Inferior parietal cortex (tissue), 1 donor: ENCODE measurements at regions not wholly inside any gene's neighbourhood (a gene's known extent, or its start where the extent isn't known, plus 50 kb on each side); places are given as distances from the start of the nearest gene placed in this dataset.
"Not testable (repeated sequence)": the region's sequence is repeated elsewhere in the genome, so short reads cannot be mapped to it uniquely, and the experiment has no call there.

ENCODE experiments used
- DNase-seq: peaks from one replicate; pipeline ENCODE4 v3.0.0-alpha.2; 2016; ENCODE audit errors: extremely low spot score

GRCh38 chr5:89662499-89662898 lies 747.1 kb downstream of the CETN3 start:
- DNase-seq, result no peak

DNA sequence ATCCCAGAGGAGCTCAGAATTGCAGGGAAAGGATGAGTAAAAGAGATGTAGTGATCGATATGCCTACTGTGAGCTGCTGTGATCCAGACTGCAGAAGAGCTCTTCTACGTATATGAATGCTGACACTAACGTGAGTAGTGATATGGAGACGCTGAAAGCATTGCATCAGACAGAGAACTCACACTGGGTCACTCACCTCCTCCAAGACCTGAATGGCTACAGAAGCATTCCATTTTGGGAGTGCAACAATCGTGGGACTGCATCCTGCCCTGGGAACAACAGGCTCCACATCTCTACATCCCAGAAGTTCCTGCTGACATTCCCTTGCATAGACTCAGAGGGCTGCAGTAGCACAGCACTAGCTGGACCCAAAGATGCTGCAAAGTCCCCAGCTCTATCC lies 755.9 kb upstream of the MEF2C start:
- no peak for DNase-seq

GRCh38 chr5:89634176-89634575 lies 751.2 kb upstream of the MEF2C start:
- not testable (repeated sequence) for DNase-seq

DNA sequence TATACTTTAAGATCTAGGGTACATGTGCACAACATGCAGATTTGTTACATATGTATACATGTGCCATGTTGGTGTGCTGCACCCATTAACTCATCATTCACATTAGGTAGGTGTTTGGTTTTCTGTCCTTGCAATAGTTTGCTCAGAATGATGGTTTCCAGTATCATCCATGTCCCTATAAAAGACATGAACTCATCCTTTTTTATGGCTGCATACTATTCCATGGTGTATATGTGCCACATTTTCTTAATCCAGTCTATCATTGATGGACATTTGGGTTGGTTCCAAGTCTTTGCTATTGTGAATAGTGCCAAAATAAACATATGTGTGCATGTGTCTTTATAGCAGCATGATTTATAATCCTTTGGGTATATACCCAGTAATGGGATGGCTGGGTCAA lies 747.1 kb upstream of the MEF2C start:
- DNase-seq, result not testable (repeated sequence)

DNA sequence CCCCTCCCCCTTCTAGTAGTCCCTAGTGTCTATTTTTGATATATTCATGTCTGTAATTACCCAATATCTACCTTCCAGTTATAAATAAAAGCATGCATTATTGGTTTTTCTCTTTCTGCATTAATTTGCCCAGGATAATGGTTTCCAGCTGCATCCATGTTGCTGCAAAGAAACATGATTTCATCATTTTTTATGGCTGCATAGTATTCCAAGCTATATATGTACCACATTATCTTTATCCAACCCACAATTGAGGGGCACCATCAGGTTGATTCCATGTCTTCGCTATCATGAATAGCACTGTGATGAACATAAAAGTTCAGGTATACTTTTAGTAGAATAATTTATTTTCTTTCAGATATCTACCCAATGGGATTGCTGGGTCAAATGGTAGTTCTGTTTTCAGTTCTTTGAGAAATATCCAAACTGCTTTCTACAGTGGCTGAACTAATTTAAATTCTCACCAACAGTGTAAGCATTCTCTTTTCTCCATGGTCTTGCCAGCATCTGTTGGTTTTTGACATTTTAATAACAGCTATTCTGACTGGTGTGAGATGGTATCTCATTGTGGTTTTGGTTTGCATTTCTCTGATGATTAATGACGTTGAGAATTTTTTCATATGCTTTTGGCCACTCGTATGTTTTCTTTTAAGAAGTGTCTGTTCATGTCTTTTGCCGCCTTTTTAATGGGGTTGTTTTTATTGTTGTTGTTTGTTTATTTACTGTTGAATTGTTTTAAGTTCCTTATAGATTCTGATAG lies 746.1 kb upstream of the MEF2C start:
- DNase-seq, result no peak

GRCh38 chr5:89615839-89616518 lies 733.0 kb upstream of the MEF2C start:
- no peak for DNase-seq

DNA sequence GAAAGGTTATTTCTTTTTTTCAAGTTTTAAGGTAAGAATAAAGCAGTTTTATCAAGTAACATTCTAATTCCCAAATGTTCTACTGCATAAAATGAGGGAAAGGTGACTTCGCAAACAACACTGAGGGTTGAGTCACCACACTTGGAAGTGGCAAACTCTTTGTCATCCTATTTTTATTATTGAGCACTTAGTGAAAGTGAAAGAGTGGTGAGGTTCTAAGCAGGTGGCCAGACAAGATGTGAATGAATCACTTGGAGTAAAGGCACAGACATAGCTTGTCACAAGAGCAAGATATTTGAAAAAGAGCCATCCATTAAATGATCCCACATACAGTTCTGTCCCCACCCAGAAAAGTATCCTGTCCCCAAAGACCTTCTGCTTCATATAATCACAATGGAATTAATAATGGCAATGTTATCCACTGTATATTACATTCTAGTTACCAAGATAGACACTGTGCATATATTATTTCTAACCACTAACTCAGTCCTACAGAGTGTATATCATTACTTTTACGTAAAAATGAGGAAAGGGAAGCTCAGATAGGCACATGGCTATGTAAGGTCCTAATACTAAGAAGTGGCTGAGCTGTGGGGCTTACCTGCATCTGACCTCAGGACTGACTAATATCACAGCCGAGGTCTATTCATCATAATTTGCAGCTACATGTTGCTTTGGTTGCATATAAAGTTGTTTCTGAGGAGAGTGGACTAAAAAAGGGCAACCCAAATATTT lies 730.4 kb upstream of the MEF2C start:
- DNase-seq, result no peak

- DNase-seq, result no peak
Observed at GRCh38 chr5:89606939-89607534, 724.1 kb upstream of the MEF2C start.

- DNase-seq, result no peak
Observed at GRCh38 chr5:89604342-89604741, 721.4 kb upstream of the MEF2C start.

GRCh38 chr5:89601880-89602279 lies 718.9 kb upstream of the MEF2C start:
- DNase-seq, result no peak

GRCh38 chr5:89597878-89598277 lies 714.9 kb upstream of the MEF2C start:
- no peak for DNase-seq

DNA sequence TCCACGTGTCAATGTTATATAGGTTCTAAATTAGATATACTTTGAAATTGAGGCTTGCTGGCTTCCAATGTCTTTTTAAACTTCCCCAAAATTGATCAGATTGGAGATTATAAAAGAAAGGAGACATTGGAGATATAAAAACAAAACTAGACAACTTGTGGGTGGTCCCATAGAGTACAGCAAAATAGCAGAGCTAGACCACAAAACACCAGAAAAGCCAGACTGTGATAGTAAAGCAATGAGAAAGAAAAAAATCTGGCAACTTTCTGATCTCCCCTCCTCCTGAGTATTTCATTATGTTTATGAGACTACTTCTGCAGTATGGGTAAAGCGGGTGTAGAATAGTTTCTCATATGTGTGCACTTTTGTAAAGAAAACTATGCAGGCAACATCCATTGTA lies 713.8 kb upstream of the MEF2C start:
- DNase-seq, result no peak

DNA sequence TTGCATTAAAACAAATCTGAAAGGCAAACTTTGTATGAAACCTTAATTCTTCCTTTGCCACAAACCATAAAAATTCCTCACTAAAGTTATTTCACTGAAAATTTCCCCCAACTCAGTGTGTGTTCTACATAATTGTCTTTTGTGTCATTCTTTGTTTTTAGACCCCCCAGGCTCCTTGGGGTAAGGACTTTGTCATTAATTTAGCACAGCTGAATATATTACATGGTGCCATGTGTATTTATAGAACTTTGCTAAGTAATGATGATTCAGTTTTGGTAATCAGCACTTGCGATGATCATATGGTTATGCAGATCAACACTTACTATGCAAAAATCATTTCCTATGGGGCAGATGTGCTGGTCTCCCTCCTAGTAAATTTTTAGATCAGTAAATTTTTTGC lies 712.1 kb upstream of the MEF2C start:
- no peak for DNase-seq

DNA sequence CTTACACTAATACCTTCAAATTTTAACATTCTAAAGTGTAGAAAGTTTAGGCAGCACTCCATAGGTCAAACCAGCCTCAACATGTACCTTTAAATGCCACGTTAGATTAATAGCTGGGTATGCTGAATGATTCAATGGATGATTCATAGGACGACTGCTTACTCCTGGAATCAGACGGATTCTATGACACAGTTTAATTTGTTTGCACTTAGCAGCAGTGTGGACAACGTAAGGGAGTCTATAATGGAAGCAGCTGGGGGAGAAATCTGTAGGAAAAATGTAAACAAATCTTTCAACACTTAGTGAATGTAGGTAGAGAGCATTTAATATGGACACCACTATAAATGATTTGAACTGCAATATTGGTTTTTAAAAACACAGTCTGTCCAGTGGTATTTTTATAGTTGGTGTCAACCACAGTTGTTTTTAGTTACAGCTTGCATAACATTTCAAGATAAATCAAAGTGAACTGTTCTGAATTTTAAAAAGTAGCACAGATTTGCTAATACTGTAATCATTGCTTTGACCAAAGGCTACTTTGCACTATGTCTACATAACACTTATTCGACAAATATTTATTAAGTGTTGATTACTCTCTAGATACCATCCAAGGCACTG lies 701.5 kb upstream of the MEF2C start:
- no peak for DNase-seq

DNA sequence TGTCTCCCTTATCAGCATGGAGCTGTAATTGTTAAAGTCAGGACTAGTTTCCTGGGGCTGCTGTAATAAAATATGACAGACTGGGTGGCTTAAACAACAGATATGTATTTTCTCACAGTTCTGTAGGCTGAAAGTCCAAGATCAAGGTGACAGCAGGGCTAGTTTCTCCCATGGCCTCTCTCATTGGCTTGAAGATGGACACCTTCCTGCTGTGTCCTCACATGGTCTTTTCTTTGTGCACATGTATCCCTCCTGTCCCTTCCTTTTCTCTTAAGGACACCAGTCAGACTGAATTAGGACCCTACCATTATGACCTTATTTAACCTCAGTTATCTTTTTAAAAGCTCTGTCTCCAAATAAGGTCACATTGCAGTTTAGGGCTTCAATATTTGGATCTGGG lies 700.5 kb upstream of the MEF2C start:
- no peak for DNase-seq

DNA sequence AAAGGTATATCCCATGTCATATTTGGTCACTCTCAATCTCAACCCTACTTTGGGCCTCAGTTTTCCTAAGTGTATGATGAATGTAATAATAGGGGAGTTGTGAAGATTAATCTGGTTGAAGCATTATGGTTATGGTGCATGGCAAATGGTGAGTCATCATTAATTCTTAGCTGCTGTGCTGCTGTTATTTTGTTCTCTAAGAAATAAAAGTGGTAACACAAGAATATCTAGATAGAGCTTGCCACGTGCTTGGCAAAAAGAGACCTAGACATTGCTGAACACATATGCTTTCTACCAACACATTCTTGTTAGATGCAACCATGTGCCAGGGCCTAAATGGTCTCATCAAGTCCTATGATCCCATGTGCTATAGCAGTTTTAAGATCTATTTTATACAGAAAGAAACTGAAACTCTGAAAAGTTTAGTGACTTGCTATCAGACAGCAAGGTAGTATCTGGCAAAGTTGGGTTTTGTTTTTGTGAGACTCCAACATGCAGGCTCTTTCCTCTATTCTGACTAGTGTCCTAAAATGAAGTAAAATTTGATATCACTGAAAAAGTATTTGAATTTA lies 699.9 kb upstream of the MEF2C start:
- DNase-seq, result no peak

DNA sequence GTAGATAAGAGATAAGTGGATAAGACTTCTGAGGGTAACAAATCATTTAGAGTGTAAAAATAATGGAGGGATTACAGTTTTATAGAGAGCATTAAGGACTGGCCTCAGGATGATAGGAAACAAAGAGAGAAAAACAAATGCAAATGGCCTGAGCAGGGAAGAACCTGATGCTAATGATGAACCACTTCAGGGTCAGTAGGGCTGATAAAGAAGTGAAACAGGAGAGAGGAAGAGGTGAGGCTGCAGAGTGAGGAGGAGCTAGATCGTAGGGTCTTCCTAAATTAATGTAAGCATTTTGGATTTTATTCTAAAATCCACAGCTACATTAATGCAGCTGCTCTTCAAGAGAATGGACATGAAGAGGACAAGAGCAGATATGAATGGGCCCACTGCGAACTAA lies 698.0 kb upstream of the MEF2C start:
- DNase-seq, result no peak

GRCh38 chr5:89575319-89575718 lies 692.3 kb upstream of the MEF2C start:
- no peak for DNase-seq

GRCh38 chr5:89573345-89573744 lies 690.4 kb upstream of the MEF2C start:
- DNase-seq, result no peak

DNA sequence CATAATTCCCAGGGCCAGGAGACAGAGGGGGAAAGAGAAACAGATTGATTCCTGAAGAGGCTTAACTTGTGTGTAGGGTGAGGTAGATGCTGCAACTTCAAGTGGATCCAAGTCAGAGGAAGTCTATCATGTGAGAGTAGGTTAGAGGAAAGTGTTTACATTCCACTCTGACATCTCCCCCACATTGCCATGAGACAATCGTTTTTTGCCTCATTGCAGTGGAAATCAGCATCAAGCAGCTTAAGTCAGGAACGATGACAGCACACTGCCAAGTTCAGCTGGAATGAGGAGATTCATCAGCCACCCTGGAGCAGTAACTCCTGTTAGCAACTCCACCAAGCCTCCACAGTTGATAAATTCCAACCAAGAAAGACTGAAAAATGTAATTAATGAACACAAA lies 689.7 kb upstream of the MEF2C start:
- no peak for DNase-seq

- no peak for DNase-seq
Observed at GRCh38 chr5:89570557-89570956, 687.6 kb upstream of the MEF2C start.

- no peak for DNase-seq
Observed at GRCh38 chr5:89566340-89566739, 683.4 kb upstream of the MEF2C start.
